Erythroblast (primary cell): ENCODE measurements at regions not wholly inside any gene's neighbourhood (a gene's known extent, or its start where the extent isn't known, plus 50 kb on each side); places are given as distances from the start of the nearest gene placed in this dataset.

Experiments used
- GATA1 ChIP-seq: IDR thresholded peaks from 2 replicates; pipeline ENCODE4 v1.6.1; 2011; ENCODE audit warnings: low read depth, mild to moderate bottlenecking, control low read depth, low read length, moderate library complexity
- POLR2A ChIP-seq: IDR thresholded peaks from 2 replicates; pipeline ENCODE4 v1.6.1; 2011; ENCODE audit warnings: mild to moderate bottlenecking, low read length

DNA sequence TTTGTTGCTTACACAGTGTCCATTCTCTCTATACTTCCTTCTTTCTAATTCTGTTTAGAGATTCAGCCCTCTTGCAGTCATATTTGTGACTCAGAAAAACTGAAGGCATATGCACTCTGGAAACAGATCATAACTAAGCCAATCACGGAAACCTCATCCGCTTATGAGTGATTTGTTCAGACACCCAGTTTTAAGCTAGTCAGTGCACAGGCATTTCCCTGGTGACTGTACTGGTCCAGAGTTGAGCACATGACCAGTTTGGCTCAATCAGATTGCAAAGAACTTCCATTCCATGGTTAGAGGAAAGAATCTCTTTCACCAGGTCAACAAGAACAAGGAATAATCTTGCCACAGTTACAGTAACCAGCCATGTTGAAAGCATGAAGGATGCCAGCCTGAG lies 69.2 kb upstream of the SGIP1 start:
- no peak for TF ChIP-seq POLR2A
- no peak for TF ChIP-seq GATA1
